ENCODE measurements at regions not wholly inside any gene's neighbourhood (a gene's known extent, or its start where the extent isn't known, plus 50 kb on each side); places are given as distances from the start of the nearest gene placed in this dataset.

DNA sequence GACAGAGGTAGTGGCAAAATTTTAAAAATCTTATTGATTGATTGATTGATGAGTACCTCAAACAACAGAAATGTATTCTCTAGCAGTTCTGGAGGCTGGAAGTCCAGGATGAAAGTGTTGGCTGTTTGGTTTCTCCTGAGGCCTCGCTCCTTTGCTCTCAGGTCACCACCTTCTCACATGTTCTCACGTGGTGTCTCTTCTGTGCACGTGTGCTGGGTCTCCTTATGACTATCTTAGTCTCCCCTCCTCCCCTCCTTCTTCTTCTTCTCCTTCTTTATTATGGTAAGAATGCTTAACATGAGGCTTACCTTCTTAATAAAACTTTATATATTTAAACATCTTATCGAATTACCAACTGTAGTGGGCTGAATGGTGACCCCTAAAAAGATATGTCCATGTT, 446.0 kb upstream of the SPHKAP start:
- DNase-seq (ENCODE audit: low spot score) = no peak
- TF ChIP-seq, protein P1, sequence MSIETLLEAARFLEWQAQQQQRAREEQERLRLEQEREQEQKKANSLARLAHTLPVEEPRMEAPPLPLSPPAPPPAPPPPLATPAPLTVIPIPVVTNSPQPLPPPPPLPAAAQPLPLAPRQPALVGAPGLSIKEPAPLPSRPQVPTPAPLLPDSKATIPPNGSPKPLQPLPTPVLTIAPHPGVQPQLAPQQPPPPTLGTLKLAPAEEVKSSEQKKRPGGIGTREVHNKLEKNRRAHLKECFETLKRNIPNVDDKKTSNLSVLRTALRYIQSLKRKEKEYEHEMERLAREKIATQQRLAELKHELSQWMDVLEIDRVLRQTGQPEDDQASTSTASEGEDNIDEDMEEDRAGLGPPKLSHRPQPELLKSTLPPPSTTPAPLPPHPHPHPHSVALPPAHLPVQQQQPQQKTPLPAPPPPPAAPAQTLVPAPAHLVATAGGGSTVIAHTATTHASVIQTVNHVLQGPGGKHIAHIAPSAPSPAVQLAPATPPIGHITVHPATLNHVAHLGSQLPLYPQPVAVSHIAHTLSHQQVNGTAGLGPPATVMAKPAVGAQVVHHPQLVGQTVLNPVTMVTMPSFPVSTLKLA (IDR thresholded peaks at IDR 0.05) = peak; percentile 97
- TF ChIP-seq, protein P2, sequence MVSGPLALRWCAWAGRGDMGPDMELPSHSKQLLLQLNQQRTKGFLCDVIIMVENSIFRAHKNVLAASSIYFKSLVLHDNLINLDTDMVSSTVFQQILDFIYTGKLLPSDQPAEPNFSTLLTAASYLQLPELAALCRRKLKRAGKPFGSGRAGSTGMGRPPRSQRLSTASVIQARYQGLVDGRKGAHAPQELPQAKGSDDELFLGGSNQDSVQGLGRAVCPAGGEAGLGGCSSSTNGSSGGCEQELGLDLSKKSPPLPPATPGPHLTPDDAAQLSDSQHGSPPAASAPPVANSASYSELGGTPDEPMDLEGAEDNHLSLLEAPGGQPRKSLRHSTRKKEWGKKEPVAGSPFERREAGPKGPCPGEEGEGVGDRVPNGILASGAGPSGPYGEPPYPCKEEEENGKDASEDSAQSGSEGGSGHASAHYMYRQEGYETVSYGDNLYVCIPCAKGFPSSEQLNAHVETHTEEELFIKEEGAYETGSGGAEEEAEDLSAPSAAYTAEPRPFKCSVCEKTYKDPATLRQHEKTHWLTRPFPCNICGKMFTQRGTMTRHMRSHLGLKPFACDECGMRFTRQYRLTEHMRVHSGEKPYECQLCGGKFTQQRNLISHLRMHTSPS (CRISPR knock-in tag; IDR thresholded peaks at IDR 0.05; ENCODE audit: low read depth) = no peak
- BruUV-seq (replicated peaks) = no TSS peak

DNA sequence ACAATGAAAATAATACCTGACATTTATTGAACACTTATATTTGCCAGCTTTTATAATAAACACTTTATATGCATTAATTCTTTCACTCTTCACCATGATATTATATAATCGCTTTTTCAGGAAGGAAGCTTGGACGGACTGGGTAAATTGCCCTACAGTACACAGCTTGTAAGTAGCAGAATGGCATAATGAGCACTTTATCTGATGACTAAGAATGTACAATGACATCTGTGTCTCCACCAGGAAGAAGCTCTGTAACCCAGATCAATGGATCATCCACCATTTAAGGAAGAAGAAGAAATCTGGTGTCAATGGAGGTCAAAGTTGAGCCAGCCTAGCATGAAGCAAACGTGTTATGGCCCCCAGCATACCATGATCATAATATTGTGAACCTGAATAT, 444.0 kb upstream of the SPHKAP start:
- CTCF ChIA-PET (ENCODE audit: low intra/inter-chr PET ratio, low total read pairs) = no interaction called here
- no peak overlapping the region for H3K9ac ChIP-seq (ENCODE audit: insufficient read depth, low read depth, low read length)
- no peak overlapping the region for H3K4me2 ChIP-seq (ENCODE audit: low read depth, low read length)
- ATAC-seq = no peak
- H3K27me3 ChIP-seq (ENCODE audit: control insufficient read depth in 1 of 2, insufficient read depth in 2 of 2, low read length in 2 of 2) = no peaks in the 10 kb centered on the region
- H3K36me3 ChIP-seq (replicated peaks in 1 of 2; ENCODE audit: control insufficient read depth in 1 of 2, insufficient read depth in 2 of 2, low read length in 2 of 2) = no peaks in the 10 kb centered on the region
- TF ChIP-seq TCF7 (IDR thresholded peaks at IDR 0.05; ENCODE audit: low read depth) (no peak), SYNCRIP (IDR thresholded peaks at IDR 0.05; ENCODE audit: insufficient read depth, low read depth, low read length) (no peak), TCF12 (IDR thresholded peaks at IDR 0.05) (no peak), TCF12 (CRISPR knock-in tag; IDR thresholded peaks at IDR 0.05) (no peak)
- H2AFZ ChIP-seq (ENCODE audit: low read length) = no peak overlapping the region
- no peak for DNase-seq (ENCODE audit: low spot score)
- H3K9me3 ChIP-seq (ENCODE audit: low read length) = peaks cover 62% of the 10 kb centered on the region
- BruUV-seq (replicated peaks) = no TSS peak
- intact Hi-C loops (cut with micrococcal nuclease; ENCODE audit: unreplicated experiment) = no loop called here
- in situ Hi-C loops (cut with HindIII; ENCODE audit: extremely low pct_ligation_motif_present, low pct_unique_long_range_greater_than_20kb) = no loop called here
- no peak for FAIRE-seq
- H3K4me3 ChIP-seq (replicated peaks in 1 of 3; ENCODE audit: insufficient read depth in 1 of 3, low read depth in 2 of 3, low read length in 3 of 3) = no peak overlapping the region
- no peaks in the 10 kb centered on the region for H3K79me2 ChIP-seq (ENCODE audit: insufficient read depth, low read length)
- H3K27ac ChIP-seq (ENCODE audit: extremely low read length, insufficient read depth, low read length) = no peak overlapping the region
- H3K4me1 ChIP-seq (ENCODE audit: insufficient read depth, low read length) = no peaks in the 10 kb centered on the region
- H4K20me1 ChIP-seq (ENCODE audit: insufficient read depth, low read length) = no peaks in the 10 kb centered on the region
- POLR2A ChIA-PET = no interaction called here
- 28% methylated on average over 3 of the region's 3 CpGs for WGBS (ENCODE audit: low lambda C conversion rate)

More for the DNA sequence above, 446.0 kb upstream of the SPHKAP start:
- Histone ChIP-seq H3K9me3 (ENCODE audit: low read length) (peaks cover 76% of the 10 kb centered on the region), H3K79me2 (ENCODE audit: insufficient read depth, low read length) (no peaks in the 10 kb centered on the region), H3K36me3 (replicated peaks in 1 of 2; ENCODE audit: control insufficient read depth in 1 of 2, insufficient read depth in 2 of 2, low read length in 2 of 2) (no peaks in the 10 kb centered on the region), H3K4me2 (ENCODE audit: low read depth, low read length) (no peak overlapping the region), H3K4me3 (replicated peaks in 1 of 3; ENCODE audit: insufficient read depth in 1 of 3, low read depth in 2 of 3, low read length in 3 of 3) (no peak overlapping the region), H3K4me1 (ENCODE audit: insufficient read depth, low read length) (no peaks in the 10 kb centered on the region), H3K27ac (ENCODE audit: extremely low read length, insufficient read depth, low read length) (no peak overlapping the region), H3K27me3 (ENCODE audit: control insufficient read depth in 1 of 2, insufficient read depth in 2 of 2, low read length in 2 of 2) (no peaks in the 10 kb centered on the region), H2AFZ (ENCODE audit: low read length) (no peak overlapping the region), H3K9ac (ENCODE audit: insufficient read depth, low read depth, low read length) (no peak overlapping the region), H4K20me1 (ENCODE audit: insufficient read depth, low read length) (no peaks in the 10 kb centered on the region)
- intact Hi-C loops (cut with micrococcal nuclease; ENCODE audit: unreplicated experiment) = no loop called here
- ATAC-seq (no peak), FAIRE-seq (no peak)
- ChIA-PET CTCF (ENCODE audit: low intra/inter-chr PET ratio, low total read pairs) (no interaction called here), POLR2A (no interaction called here)
- in situ Hi-C loops (cut with HindIII; ENCODE audit: extremely low pct_ligation_motif_present, low pct_unique_long_range_greater_than_20kb) = no loop called here
- WGBS (ENCODE audit: low lambda C conversion rate) = 1% methylated on average over 4 of the region's 4 CpGs

All from HepG2 (cell line).